NCI-H526 treated with DMSO at 0.1 percent for 48 hours (cell line): ENCODE measurements at regions not wholly inside any gene's neighbourhood (a gene's known extent, or its start where the extent isn't known, plus 50 kb on each side); places are given as distances from the start of the nearest gene placed in this dataset.

Experiments
- DNase-seq: peaks from one replicate; lab custom pipeline; 2025; lab: John Stamatoyannopoulos, UW

DNA sequence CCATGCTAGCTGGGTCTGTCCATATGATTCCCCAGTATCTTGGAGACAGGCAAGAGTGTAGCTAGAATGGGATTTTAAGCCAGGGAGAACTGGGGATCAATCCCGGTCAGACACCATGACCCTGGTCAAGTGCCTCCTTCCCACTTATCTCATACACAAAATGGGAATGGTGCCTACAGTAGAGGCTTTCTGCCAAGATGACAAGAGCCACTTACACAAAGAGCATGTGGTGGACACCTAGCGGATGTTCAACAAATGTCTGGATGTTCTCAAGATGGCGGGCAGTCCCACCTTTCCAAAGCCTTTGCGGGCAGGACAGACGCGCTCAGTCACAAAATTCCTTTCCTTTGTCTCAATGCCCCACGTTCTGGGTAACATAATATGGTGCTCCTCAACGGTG, 57.3 kb downstream of the MAF start:
- DNase-seq, result no peak

- DNase-seq, result no peak
Measured at GRCh38 chr16:79542237-79542774, 58.2 kb downstream of the MAF start.

DNA sequence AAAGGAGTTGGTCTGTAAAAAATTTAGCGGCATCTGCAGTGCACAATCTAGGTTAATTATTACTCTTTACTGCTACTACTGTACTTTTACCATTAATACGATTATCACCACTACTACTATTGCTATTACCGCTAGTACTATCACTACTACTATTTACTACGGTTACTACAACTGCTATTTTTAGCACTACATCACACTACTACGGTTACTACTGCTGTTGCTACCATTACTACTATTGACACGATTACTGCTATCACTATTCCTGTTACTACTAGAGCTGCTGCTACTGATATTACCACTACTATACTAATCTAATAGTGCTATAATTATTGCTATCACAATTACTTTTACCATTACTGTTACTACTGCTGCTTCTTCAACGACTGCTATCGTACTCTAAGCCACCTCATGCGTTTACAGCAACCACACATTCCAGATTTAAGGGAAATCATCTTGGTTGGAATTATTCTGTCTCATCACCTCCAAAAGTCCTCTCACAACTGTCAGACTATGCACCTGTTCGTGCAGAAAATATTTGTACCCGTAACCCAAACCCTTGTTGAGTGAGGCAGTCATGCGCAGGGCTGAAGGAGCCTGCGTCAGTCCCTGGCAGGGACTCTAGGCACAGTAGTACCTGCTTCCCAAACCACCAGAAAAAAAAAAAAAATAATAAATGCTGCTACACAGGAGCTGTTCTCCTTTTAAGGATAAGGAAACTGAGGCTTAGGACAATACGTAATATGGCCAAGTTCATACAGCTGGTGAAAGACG, 59.5 kb downstream of the MAF start:
- no peak for DNase-seq

GRCh38 chr16:79537584-79537983, 63.0 kb downstream of the MAF start:
- no peak for DNase-seq

GRCh38 chr16:79536958-79537357, 63.6 kb downstream of the MAF start:
- DNase-seq, result no peak

DNA sequence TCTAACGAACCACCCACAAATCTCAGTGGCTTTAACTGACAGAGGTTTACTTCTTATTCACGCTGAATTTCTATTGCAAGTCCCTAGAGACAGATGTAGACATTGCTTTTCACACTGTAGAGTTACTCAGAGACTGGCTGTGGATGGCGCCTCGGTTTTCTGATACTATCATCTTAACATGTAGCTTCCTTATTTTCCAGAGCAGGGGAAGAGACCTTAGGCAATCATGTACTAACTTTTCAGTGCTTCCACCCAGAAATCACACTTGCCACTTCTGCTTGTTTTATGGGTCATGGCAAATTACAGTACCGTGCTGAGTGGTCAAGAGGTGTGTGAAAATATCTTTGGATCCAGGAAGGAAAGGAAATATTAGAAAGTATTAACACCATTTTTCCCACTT, 65.4 kb downstream of the MAF start:
- no peak for DNase-seq

DNA sequence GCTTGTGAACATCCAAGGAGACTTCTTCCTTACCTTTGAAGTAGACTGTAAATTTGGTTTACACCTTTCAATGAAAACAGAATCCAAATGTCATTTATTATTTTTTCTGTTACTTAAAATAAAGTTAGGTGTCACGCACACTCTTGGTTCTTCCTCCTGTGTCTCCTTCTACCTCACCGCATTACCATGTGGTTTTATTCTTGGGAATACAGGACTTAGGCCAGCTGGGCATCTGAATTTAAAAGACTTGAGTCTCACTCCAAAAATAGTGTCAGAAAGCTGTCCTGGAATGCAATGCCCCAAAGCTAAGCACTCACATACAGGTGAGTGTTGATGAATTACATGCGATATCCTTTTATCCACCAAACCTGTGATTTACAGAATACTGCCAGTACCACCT, 66.4 kb downstream of the MAF start:
- no peak for DNase-seq

- no peak for DNase-seq
Measured at GRCh38 chr16:79533292-79533691, 67.2 kb downstream of the MAF start.

DNA sequence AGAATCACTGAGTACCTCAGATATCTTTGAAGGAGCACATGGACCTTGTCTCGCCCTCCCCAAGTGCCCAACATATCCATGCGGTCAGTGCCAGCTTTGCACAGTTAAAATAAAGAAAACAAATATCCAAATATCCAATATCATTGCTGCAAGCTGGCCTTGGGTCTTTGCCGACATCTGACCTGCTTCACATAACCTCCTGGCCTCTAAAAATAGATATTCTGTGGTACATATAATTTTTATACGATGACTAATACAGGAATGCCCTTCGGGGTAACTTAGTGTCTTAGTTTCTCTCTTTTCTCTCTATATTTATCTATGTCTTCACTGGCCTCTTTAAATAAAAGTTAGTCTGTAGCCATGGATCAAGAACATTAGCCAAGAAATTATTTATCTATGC, 67.8 kb downstream of the MAF start:
- DNase-seq, result no peak

- no peak for DNase-seq
Measured at GRCh38 chr16:79532273-79532672, 68.3 kb downstream of the MAF start.

DNA sequence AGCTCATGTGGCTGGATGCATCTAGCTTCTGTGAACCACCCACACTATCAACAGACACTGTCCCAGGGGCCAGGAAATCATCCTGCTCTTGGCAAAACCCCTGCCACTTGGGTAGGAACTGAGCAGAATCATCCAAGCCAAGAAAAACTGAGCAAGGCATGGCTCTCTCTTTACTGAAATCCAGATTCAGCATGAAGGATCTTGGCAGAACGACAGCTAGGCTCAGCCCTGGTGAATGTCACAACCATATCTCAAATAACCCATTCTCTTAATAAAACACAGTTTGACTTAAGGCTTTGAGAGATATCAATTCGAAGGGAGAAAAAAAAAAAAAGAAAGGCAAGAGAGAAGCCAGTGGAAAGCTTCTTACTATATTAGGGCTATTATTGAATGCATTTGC, 72.2 kb downstream of the MAF start:
- no peak for DNase-seq

DNA sequence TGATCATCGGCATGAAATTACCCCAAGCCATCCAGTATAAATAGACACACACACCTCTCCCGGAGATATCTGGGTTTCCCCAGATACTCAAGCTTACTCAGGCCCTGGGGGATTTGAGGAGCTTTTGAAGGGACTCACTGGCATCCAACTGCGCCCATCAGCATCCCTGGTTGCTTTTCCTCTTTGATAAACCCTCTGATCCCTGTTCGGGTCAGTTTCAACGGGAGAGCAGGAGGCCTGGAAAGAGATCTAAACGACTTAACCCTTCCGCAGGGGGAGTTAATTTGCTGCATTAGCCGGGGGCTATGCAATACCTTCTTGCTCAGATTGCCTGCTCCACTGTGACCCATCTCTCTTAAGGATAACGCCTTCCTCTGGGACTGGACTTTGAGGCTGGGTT, 76.6 kb downstream of the MAF start:
- no peak for DNase-seq

DNA sequence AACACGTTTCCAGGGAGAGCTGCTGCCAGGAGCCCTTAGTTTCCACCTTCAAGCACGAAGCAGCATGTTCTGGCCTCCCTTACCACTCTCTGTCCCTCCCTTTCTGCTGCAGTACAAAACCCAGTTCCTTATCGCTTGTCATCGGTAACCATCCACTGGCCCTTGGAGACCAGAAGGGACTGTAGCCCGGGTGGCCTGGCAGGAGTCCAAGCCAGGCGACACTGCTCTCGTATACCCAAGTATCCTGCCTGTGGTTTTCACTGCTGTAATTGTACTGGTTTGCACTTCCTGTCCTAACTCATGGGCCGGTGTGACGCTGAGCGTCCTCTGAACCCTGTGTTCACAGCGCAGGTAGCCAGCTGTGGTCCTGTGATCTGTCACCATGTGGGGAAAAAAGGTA, 81.1 kb downstream of the MAF start:
- no peak for DNase-seq

GRCh38 chr16:79517156-79517555, 83.4 kb downstream of the MAF start:
- no peak for DNase-seq

GRCh38 chr16:79510879-79511278, 89.7 kb downstream of the MAF start:
- no peak for DNase-seq

DNA sequence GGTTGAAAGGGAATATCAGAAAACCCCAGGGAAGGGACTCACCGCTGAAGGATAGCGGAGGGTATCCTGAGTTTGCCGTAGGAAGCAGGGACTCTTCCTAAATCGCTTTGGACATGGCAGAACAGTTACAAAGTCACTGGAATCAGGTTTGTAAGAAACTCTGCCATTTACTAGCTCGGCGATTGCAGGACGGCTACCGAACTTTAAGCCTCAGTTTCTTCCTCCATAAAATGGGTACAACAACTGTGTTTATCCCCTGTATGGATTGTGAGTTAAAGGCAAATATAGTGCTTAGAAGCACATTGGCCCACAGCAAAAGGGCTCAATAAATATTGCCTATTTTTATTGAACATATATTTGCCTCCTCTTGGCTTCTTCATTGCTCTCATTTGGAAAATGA, 90.6 kb downstream of the MAF start:
- no peak for DNase-seq

GRCh38 chr16:79509211-79509631, 91.3 kb downstream of the MAF start:
- DNase-seq, result no peak

DNA sequence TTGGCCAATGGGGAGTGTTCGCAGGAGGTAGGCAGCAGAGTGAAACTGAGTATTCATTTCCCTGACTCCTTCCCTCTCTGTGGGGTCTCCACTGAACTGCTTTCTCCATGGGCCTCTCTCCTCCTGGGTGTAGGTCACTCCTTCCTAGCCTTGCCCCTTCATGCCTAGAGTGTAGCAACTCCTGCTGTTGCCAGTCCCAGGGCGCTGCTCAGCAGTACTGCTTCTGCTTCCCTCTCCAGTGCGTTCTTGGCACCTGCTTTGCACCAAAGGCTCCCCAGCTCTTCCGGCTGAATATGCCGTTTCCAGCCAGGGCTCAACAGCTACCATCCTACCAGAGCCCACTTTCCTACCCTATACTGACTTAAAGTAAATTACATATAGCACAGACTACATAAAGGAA, 92.2 kb downstream of the MAF start:
- no peak for DNase-seq

DNA sequence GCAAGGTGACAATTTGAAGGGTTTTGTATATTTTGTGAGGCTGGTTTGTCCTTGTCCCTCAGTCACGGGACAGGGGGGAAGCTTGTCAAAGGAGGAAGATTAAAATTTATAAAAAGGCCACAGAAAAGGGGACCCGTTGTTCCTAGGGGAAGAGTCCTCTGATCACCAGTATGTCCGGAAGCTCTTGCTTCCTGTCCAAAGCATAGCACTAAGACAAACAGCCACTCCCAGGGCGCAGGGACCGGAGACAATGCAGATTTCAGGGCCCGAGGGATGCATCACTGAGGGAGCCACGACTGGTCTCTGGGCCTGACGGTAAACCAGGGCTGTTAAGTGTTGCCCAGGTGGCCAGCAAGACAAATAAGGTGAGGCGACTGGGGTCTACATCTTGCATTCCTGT, 95.2 kb downstream of the MAF start:
- DNase-seq, result no peak

DNA sequence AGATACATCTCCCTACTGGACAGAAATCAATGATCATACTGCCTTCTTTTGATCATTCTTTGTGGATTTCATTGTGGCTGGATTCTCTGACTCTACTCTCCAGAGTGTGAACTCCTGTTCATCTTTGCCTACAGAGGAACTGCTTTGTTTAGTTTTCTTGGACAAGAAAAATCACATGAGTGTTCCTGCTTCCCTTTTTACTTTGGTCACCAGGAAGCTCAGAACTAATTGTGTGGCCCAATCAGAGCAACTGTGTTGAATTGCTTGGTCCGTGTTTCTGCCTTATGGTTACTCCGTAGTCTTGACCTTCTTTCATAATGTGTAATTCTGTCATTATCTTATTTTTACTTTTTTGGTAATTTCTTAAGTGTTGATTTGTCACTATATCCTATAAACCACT, 97.0 kb downstream of the MAF start:
- DNase-seq, result no peak

- DNase-seq, result no peak
Measured at GRCh38 chr16:79501446-79501845, 99.1 kb downstream of the MAF start.

GRCh38 chr16:79500866-79501265, 99.7 kb downstream of the MAF start:
- DNase-seq, result no peak

DNA sequence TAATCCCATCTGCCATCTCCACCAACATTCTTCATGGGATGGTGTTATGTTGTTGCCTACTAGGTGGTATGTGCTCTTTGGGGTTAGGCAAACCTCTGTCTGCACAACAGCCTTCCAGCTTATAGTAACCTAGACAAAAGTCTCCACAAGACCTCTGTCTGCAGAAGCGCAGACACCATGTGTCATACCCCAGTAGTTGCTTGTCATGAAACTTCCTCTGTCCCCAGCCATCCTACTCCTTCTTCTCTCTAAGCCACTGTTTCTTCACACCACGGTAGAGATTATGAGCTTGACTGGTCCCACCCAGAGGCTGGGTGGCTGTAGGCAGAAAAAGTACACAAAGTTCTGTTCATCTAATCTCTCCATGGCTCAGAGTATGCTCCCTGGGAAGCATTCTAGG, 100.3 kb downstream of the MAF start:
- DNase-seq, result no peak

DNA sequence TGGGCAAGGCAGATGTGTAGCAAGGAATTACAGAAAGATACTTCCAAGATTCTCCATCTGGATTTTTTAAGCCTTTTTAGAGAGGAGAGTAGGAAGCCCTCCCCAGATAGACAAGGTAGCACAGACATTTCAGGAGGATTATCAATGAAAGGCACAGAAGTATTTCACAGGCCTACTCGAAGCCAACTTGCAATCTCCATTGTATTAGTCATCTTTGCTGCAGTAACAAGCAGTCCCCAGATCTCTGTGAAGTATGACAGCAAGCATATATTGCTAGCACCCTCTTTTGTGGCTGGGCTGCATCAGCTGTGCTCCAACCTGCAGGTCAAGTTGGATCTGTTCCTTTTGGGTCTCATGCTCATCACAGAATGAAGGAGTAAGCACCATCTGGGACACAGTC, 101.6 kb downstream of the MAF start:
- no peak for DNase-seq
